RWPE2 (cell line): ENCODE measurements at regions not wholly inside any gene's neighbourhood (a gene's known extent, or its start where the extent isn't known, plus 50 kb on each side); places are given as distances from the start of the nearest gene placed in this dataset.
"Not testable (repeated sequence)": the region's sequence is repeated elsewhere in the genome, so short reads cannot be mapped to it uniquely, and the experiment has no call there.

Source experiments
- ATAC-seq: fragments of 200-7000 bp; cut with Tn5 transposase; 3 replicates; pipeline ENCODE4 v1.9.1; 2021; ENCODE audit warnings: low read depth
- DNase-seq: peaks from one replicate; pipeline ENCODE4 v3.0.0-alpha.2; 2020; ENCODE audit warnings: low spot score
- H3K27ac ChIP-seq: fragments of 450-650 bp; 2 replicates; pipeline ENCODE4 v1.5.1; 2017; ENCODE audit warnings: mild to moderate bottlenecking; ENCODE audit not compliant: poor library complexity, severe bottlenecking
- H3K27me3 ChIP-seq: fragments of 250-450 bp; sonication (Bioruptor Pico); 2 replicates; pipeline ENCODE4 v1.5.1; 2021; ENCODE audit warnings: mild to moderate bottlenecking, moderate library complexity; ENCODE audit not compliant: insufficient read depth, poor library complexity, severe bottlenecking
- H3K36me3 ChIP-seq: fragments of 250-450 bp; sonication (Bioruptor Pico); 2 replicates; pipeline ENCODE4 v1.5.1; 2020; ENCODE audit warnings: low read depth, mild to moderate bottlenecking, moderate library complexity
- H3K4me1 ChIP-seq: fragments of 250-450 bp; sonication (Bioruptor Pico); 2 replicates; pipeline ENCODE4 v1.5.1; 2021; ENCODE audit warnings: mild to moderate bottlenecking, moderate library complexity; ENCODE audit not compliant: insufficient read depth, poor library complexity, severe bottlenecking
- H3K4me3 ChIP-seq: fragments of 250-450 bp; sonication (Bioruptor Pico); 2 replicates; pipeline ENCODE4 v1.5.1; 2021; ENCODE audit warnings: mild to moderate bottlenecking, moderate library complexity; ENCODE audit not compliant: severe bottlenecking
- H3K9me3 ChIP-seq: fragments of 250-450 bp; sonication (Bioruptor Pico); 2 replicates; pipeline ENCODE4 v1.5.1; 2021; ENCODE audit warnings: mild to moderate bottlenecking, moderate library complexity; ENCODE audit not compliant: severe bottlenecking
- CTCF ChIP-seq: fragments of 450-650 bp; IDR thresholded peaks from one replicate; pipeline ENCODE4 v1.5.1; 2017; ENCODE audit warnings: mild to moderate bottlenecking, moderate library complexity; ENCODE audit not compliant: poor library complexity, severe bottlenecking

DNA sequence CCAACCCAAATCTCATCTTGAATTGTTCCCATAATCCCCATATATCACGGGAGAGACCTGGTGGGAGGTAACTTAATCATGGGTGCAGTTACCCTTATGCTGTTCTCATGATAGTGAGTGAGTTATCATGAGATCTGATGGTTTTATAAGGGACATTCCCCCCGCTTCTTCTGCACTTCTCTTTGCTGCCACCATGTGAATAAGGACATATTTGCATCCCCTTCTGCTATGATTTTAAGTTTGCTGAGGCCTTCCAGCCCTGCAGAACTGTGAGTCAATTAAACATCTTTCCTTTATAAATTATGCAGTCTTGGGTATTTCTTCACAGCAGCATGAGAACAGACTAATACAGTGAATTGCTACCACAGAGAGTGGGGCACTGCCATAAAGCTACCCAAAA is 179.1 kb downstream of the LRIG3 start:
- Histone ChIP-seq H3K27me3 (no peaks in the 10 kb centered on the region), H3K27ac (no peak overlapping the region), H3K4me1 (no peaks in the 10 kb centered on the region), H3K9me3 (no peaks in the 10 kb centered on the region), H3K36me3 (no peaks in the 10 kb centered on the region), H3K4me3 (no peak overlapping the region)
- no peak for ATAC-seq
- no peak for DNase-seq
- TF ChIP-seq CTCF = no peak

DNA sequence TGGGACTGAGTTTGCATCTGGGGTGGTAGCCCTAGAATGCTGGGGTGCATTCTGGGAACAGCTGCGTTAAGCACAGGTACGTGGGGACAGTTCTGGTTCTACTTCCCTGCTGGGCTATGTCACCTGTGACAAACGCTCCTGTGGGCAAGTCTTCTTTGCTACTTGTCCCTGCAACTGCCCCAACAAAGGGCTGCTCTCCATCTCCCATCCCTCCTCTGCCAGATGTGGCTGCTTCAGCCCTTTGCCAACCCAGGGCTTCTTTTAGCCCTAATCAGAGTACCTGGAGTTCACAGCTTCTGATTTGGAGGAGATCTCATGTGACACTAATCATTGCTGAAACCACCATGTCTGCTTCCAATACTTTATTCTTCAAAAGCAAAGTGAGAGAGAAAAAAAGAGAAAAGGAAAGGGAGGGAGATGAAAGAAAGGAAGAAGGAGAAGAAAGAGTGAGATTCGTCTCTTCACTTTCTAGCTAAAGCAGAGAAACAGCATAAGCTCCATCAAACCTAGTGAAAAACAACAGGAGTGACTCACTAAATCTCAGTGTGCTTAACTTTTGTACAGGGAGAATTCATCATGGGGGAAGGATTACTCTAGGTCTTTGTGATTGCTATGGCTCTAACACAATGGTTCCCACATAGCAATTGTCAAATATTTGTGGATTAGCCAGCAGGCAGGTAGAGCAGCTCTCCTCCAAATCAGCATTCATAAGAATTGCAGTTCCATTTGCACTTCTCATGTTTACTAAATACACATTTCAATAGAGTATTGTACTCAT is 174.8 kb downstream of the LRIG3 start:
- Histone ChIP-seq H3K4me3 (no peak overlapping the region), H3K36me3 (no peaks in the 10 kb centered on the region), H3K27me3 (no peaks in the 10 kb centered on the region), H3K27ac (no peak overlapping the region), H3K4me1 (peaks cover 4% of the 10 kb centered on the region), H3K9me3 (no peaks in the 10 kb centered on the region)
- no peak for ATAC-seq
- DNase-seq = no peak
- TF ChIP-seq CTCF = no peak

GRCh38 chr12:58747533-58747932 is 172.8 kb downstream of the LRIG3 start:
- no peak for ATAC-seq
- no peaks in the 10 kb centered on the region for H3K36me3 ChIP-seq
- H3K4me1 ChIP-seq = peaks cover 9% of the 10 kb centered on the region
- H3K4me3 ChIP-seq = no peak overlapping the region
- no peak for DNase-seq
- TF ChIP-seq CTCF = no peak
- H3K27ac ChIP-seq = no peak overlapping the region
- no peaks in the 10 kb centered on the region for H3K27me3 ChIP-seq
- H3K9me3 ChIP-seq = no peaks in the 10 kb centered on the region

GRCh38 chr12:58750484-58750883 is 169.8 kb downstream of the LRIG3 start:
- no peak for TF ChIP-seq CTCF
- Histone ChIP-seq H3K36me3 (no peaks in the 10 kb centered on the region), H3K27ac (no peak overlapping the region), H3K27me3 (no peaks in the 10 kb centered on the region), H3K4me1 (peaks cover 9% of the 10 kb centered on the region), H3K4me3 (no peak overlapping the region), H3K9me3 (no peaks in the 10 kb centered on the region)
- DNase-seq (no peak), ATAC-seq (peak; percentile 87)

DNA sequence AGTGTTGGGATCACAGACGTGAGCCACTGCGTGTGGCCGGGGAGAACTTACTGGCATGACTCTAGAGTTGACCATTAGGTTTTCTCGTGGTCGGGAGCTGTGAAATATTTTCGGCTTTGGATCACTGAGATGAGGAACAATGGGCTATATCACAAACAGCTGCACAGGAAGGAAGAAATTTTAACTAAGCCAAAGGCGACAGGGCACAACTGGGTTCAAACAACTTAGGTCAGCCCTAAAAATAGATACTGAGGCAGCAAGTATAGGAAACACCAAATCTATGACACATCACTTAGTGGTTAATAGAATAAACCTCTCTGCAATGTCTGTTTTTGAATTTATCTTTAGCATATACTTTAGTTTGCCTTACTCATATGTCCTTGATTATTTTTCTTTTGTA is 162.9 kb downstream of the LRIG3 start:
- DNase-seq (no peak), ATAC-seq (no peak)
- Histone ChIP-seq H3K4me1 (peaks cover 5% of the 10 kb centered on the region), H3K9me3 (no peaks in the 10 kb centered on the region), H3K36me3 (no peaks in the 10 kb centered on the region), H3K4me3 (no peak overlapping the region), H3K27ac (no peak overlapping the region), H3K27me3 (no peaks in the 10 kb centered on the region)
- no peak for TF ChIP-seq CTCF

DNA sequence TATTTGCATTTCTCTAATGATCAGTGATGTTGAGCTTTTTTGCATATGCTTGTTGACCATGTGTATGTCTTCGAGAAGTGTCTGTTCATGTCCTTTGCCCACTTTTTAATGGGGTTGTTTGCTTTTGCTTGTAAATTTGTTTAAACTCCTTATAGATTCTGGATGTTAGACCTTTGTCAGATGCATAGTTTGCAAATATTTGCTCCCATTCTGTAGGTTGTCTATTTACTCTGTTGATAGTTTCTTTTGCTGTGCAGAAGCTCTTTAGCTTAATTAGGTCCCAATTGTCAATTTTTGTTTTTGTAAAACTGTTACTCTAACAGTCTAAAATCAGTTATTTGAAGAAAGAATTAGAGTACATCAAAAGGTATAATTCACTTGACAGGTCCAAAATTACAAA is 160.6 kb downstream of the LRIG3 start:
- ATAC-seq, H3K36me3 ChIP-seq, H3K4me1 ChIP-seq, H3K27ac ChIP-seq, H3K27me3 ChIP-seq, H3K4me3 ChIP-seq, H3K9me3 ChIP-seq, DNase-seq: not testable (repeated sequence)
